VCaP (cell line): ENCODE measurements at regions not wholly inside any gene's neighbourhood (a gene's known extent, or its start where the extent isn't known, plus 50 kb on each side); places are given as distances from the start of the nearest gene placed in this dataset.

Experiments
- H3K27ac ChIP-seq: fragments of 450-650 bp; 2 replicates; pipeline ENCODE4 v1.5.1; 2017
- TF ChIP-seq, protein P1 (sequence below): fragments of 450-650 bp; conservative IDR thresholded peaks from 2 replicates; pipeline ENCODE4 v1.5.1; 2017; ENCODE audit warnings: mild to moderate bottlenecking, moderate library complexity

DNA sequence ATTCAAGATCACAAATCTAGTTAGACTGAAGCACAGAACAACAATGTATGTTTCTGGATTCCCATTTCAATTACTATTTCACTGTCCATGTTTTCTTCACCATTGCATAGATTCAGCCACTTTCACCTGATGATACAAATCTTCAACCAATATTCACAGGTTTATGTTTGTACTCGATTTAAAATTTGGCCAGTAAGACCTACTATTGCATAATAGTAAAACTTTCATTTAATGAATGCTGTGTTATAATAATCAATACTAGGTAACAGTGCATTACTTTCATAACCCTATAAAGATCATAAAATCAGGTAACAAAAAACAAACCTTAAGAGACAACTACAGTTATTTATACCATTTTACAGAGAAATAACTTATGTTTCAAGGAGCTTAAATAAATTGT lies 2209.1 kb downstream of the ARAP2 start:
- no peak overlapping the region for H3K27ac ChIP-seq
- TF ChIP-seq, protein P1, sequence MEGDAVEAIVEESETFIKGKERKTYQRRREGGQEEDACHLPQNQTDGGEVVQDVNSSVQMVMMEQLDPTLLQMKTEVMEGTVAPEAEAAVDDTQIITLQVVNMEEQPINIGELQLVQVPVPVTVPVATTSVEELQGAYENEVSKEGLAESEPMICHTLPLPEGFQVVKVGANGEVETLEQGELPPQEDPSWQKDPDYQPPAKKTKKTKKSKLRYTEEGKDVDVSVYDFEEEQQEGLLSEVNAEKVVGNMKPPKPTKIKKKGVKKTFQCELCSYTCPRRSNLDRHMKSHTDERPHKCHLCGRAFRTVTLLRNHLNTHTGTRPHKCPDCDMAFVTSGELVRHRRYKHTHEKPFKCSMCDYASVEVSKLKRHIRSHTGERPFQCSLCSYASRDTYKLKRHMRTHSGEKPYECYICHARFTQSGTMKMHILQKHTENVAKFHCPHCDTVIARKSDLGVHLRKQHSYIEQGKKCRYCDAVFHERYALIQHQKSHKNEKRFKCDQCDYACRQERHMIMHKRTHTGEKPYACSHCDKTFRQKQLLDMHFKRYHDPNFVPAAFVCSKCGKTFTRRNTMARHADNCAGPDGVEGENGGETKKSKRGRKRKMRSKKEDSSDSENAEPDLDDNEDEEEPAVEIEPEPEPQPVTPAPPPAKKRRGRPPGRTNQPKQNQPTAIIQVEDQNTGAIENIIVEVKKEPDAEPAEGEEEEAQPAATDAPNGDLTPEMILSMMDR, result no peak

DNA sequence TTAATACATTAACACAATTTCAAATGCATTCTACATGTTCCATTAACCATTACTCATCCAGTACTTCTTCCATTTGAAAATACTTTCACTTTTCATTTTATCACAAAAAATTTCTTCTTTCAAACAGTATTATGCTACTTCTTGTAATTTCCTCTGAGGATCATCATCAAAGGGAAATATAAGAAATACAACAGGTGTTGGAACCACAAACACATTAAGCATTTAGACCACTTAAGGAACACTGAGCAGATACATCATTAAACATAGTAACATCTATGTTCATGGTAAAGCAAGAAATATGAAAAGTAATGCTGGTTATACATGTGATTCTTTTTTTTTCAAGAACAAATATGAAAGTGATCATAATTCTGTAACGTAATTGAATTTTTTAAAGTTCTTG lies 2207.0 kb downstream of the ARAP2 start:
- TF ChIP-seq, protein P1, result no peak
- no peak overlapping the region for H3K27ac ChIP-seq

DNA sequence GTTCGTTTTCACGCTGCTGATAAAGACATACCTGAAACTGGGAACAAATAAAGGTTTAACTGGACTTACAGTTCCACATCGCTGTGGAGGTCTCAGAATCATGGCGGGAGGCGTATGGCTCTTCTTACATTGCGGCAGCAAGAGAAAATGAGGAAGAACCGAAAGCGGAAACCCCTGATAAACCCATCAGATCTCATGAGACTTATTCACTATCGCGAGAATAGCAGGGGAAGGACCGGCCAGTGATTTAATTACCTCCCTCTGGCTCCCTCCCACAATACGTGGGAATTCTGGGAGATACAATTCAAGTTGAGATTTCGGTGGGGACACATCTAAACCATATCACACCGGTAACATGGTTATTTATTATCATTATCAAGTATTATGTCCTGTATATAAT lies 2204.5 kb downstream of the ARAP2 start:
- no peak overlapping the region for H3K27ac ChIP-seq
- TF ChIP-seq, protein P1, result no peak

DNA sequence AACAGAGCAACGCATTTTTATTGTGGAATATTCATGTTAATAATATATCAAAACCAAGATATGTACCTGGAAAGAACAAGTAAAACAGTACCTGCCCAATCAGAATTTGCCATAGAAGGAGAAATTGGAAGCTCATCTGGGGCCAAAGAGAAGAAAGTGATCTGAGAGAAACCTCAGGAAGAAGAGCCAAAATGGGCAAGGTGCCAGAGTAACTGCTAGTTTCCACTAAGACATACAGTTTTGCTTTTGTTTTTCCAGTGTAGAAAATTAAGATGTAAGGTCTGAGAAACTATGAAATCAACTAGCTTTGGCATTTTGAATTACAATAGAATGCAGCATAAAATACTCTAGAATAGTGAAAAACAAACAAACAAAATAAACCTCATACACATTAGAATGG lies 2201.2 kb downstream of the ARAP2 start:
- TF ChIP-seq, protein P1, result no peak
- H3K27ac ChIP-seq, result no peak overlapping the region

DNA sequence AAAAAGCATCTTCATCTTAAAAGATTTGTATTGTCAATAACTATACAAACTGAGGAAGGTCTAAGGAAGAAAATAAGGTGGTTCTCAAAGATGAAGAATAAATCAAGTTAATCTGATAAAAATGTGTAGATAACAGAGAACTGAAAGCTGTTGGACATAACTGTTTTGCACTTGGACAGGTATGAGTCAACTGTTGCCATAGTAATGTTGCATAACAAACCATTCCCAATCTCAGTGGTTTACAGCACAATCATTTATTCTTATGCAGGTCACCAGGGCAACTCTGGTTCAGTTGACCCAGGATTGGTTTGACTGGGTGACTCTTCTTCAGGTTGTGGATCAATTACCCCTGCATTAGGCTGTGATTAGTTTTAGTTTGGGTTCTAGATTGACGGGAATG lies 2197.7 kb downstream of the ARAP2 start:
- TF ChIP-seq, protein P1, result no peak

DNA sequence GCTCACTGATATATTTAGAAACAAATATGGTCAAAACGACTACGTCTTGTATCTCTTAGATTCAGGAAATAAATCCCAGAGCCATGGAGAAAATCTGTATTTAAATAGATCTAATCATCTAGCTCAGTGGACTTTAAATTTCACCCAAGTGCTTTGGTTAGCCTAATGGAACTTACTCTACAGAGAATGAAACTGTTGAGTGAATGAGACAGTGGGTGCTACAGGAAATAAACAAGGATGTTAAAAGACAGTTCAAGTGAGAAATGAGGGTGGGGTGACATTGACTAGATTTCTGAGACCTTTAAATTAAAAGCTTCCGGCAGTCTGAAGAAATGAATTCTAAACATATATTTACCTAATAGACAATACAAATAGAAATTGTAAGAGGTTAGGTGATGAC lies 2197.0 kb downstream of the ARAP2 start:
- H3K27ac ChIP-seq, result no peak overlapping the region
- TF ChIP-seq, protein P1, result no peak

More for the DNA sequence above, 2197.7 kb downstream of the ARAP2 start:
- H3K27ac ChIP-seq, result no peak overlapping the region

DNA sequence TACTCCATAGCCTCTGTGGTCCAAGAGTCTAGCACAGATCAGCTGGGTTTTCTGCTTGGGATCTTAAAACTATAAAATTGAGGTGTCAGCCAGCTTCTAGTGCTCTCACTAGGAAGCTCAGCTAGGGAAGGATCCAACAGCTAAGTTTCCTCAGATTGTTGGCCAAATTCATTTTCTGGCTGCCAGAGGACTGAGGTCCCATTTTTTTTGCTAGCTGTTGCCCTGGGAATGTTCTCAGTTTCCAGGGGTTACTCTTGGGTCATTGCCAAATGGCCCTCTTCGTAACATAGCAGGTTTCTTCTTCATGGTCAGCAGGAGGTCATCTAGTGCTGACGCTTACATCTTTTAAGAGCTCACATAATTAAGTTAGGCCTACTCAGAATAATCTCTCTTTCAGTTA lies 2178.2 kb downstream of the ARAP2 start:
- H3K27ac ChIP-seq, result no peak overlapping the region
- TF ChIP-seq, protein P1, result no peak

DNA sequence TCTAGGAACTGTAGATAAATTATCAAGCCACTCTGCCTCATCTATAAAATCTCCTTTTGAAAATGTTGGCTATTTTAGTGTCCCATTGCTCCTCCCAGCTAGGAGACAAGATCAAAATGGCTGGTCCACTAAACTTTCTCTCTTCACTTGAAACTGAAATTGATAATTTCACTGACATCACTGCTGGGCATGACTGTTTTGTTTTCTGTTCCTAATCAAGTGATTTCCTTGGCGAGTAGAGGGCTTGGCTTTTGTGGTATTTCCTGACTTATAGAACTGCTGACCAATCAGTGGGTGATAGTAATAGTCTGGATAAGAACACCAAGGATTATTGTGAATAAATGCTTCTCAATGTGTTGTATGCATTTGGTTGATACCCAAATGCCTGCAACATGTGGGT lies 2152.9 kb downstream of the ARAP2 start:
- TF ChIP-seq, protein P1, result no peak
- no peak overlapping the region for H3K27ac ChIP-seq
